Tibial nerve (tissue), 4 donors: ENCODE measurements at regions not wholly inside any gene's neighbourhood (a gene's known extent, or its start where the extent isn't known, plus 50 kb on each side); places are given as distances from the start of the nearest gene placed in this dataset.

Experiments
- DNase-seq, 2 donors: peaks; one replicate each; pipeline ENCODE4 v3.0.0-alpha.2; 2019; ENCODE audit warnings: low spot score in 2 of 2
- H3K27ac ChIP-seq, 4 donors: fragments of 200-600 bp; sonication (generic) in 3 of 4; one replicate each; pipeline ENCODE4 v1.5.1; 2017 to 2019; ENCODE audit warnings: mild to moderate bottlenecking in 1 of 4
- H3K27me3 ChIP-seq, 2 donors: fragments of 200-600 bp; sonication (generic) in 1 of 2; one replicate each; pipeline versions ENCODE4 v1.5.1 to v1.6.0; 2017 to 2019
- H3K36me3 ChIP-seq, 3 donors: fragments of 200-600 bp; sonication (generic); one replicate each; pipeline ENCODE4 v1.5.1; 2018 to 2019
- H3K4me1 ChIP-seq, 4 donors: fragments of 200-600 bp; sonication (generic) in 3 of 4; one replicate each; pipeline ENCODE4 v1.5.1; 2017 to 2019
- H3K4me3 ChIP-seq, 4 donors: fragments of 200-600 bp; sonication (generic) in 3 of 4; one replicate each; pipeline ENCODE4 v1.5.1; 2017 to 2019; ENCODE audit warnings: mild to moderate bottlenecking in 1 of 4, moderate library complexity in 1 of 4
- H3K9me3 ChIP-seq, 4 donors: fragments of 200-600 bp; sonication (generic) in 3 of 4; one replicate each; pipeline ENCODE4 v1.5.1; 2017 to 2019
- EP300 ChIP-seq, 2 donors: sonication (generic); formaldehyde crosslinking; IDR thresholded peaks; one replicate each; pipeline ENCODE4 v1.6.1; 2017; ENCODE audit warnings: antibody characterized with exemption in 2 of 2, mild to moderate bottlenecking in 1 of 2
- POLR2A ChIP-seq, 2 donors: fragments of 450-650 bp; IDR thresholded peaks; one replicate each; pipeline ENCODE4 v1.6.1; 2017; ENCODE audit warnings: antibody characterized with exemption in 2 of 2, mild to moderate bottlenecking in 2 of 2, moderate library complexity in 2 of 2
- WGBS, 2 donors: methylation state at CpG; one replicate each; pipeline ENCODE4 v1.1.5; 2018; 5-methylcytosine and 5-hydroxymethylcytosine counted together
- TF ChIP-seq, protein P1 (sequence below), 5 experiments: fragments of 200-600 bp in 3 of 5; fragments of 450-650 bp in 2 of 5; sonication (generic) in 3 of 5; IDR thresholded peaks; one replicate each; pipeline ENCODE4 v1.5.1; 2016 to 2019; ENCODE audit warnings: antibody characterized with exemption in 5 of 5, mild to moderate bottlenecking in 3 of 5, moderate library complexity in 2 of 5

DNA sequence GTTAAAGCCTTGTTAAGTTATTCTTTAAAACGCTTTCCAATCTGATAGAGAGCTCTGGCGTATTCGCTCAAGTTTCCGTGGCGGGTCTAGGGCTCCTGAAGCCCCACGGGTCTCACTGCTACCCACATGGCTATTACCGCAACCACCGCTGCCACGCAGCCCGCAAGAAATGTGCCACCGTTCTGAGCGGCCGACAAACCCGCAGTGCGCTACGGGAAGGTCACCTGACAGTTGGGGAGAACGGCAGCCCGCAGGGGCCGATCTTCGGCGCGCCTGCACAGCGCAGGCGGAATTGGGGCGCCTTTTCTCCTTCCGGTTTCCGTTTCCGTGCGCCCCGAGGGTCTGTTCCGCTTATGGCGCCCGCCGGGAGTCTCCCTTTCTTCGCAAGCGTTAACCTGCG, 76.6 kb upstream of the SNRPN start:
- Histone ChIP-seq H3K4me1 (no peaks in the 10 kb centered on the region), H3K9me3 (peaks cover 0 to 24% (median 0%) of the 10 kb centered on the region in 4 donors), H3K4me3 (peak overlapping the region in 2 of 4 donors; percentile 12 to 47), H3K27me3 (no peaks in the 10 kb centered on the region), H3K36me3 (no peaks in the 10 kb centered on the region), H3K27ac (no peak overlapping the region)
- TF ChIP-seq EP300 (IDR thresholded peaks at IDR 0.05) (no peak), POLR2A (IDR thresholded peaks at IDR 0.05) (no peak)
- TF ChIP-seq, protein P1, sequence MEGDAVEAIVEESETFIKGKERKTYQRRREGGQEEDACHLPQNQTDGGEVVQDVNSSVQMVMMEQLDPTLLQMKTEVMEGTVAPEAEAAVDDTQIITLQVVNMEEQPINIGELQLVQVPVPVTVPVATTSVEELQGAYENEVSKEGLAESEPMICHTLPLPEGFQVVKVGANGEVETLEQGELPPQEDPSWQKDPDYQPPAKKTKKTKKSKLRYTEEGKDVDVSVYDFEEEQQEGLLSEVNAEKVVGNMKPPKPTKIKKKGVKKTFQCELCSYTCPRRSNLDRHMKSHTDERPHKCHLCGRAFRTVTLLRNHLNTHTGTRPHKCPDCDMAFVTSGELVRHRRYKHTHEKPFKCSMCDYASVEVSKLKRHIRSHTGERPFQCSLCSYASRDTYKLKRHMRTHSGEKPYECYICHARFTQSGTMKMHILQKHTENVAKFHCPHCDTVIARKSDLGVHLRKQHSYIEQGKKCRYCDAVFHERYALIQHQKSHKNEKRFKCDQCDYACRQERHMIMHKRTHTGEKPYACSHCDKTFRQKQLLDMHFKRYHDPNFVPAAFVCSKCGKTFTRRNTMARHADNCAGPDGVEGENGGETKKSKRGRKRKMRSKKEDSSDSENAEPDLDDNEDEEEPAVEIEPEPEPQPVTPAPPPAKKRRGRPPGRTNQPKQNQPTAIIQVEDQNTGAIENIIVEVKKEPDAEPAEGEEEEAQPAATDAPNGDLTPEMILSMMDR (IDR thresholded peaks at IDR 0.05) = no peak
- DNase-seq = no peak
- 28 to 32% methylated on average over 37 of the region's 37 CpGs for WGBS, 2 donors

DNA sequence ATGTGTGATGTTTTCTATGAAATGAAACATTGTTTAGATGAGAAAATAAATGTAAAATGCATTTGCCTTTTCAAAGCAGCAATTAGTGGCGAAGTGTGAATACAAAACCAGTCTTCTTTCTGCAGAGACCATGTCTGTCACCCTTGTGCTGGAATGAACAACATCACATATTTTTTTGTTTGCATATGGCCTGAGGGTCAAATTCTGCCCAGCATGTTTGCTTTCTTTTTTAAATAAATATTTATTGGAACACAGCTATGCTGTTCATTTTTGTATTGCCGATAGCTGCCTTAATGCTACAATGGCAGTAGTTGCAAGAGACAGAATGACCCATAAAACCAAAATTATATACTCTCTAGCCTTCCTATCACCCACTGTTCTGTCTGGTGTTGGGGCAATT, 75.3 kb upstream of the SNRPN start:
- TF ChIP-seq POLR2A (IDR thresholded peaks at IDR 0.05) (no peak), EP300 (IDR thresholded peaks at IDR 0.05) (no peak)
- TF ChIP-seq, protein P1 (IDR thresholded peaks at IDR 0.05) = no peak
- no peaks in the 10 kb centered on the region for H3K36me3 ChIP-seq
- H3K27me3 ChIP-seq = no peaks in the 10 kb centered on the region
- peaks cover 0 to 28% (median 0%) of the 10 kb centered on the region in 4 donors for H3K9me3 ChIP-seq
- no peak overlapping the region for H3K4me3 ChIP-seq
- no peak for DNase-seq
- H3K27ac ChIP-seq = no peak overlapping the region
- WGBS, 2 donors = 39 to 83% methylated on average over 2 of the region's 2 CpGs
- H3K4me1 ChIP-seq = no peaks in the 10 kb centered on the region

DNA sequence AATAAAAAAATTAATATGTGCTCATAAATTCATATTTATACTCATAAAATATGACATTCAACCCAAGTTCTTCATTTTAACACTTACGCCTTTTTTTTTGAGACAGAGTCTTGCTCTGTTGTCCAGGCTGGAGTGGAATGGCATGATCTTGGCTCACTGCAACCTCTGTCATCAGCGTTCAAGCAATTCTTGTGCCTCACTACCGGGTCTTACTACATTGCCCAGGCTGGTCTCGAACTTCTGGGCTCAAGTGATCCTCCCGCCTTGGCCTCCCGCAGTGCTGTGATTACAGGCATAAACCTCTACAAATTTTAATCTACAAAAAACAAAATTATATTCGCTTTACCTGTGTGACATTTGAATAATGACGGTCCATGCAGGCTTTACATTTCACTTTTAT, 74.1 kb upstream of the SNRPN start:
- peaks cover 0 to 28% (median 0%) of the 10 kb centered on the region in 4 donors for H3K9me3 ChIP-seq
- H3K4me1 ChIP-seq = no peaks in the 10 kb centered on the region
- DNase-seq = no peak
- H3K27ac ChIP-seq = no peak overlapping the region
- no peak overlapping the region for H3K4me3 ChIP-seq
- 78 to 82% methylated on average over 8 of the region's 8 CpGs for WGBS, 2 donors
- H3K27me3 ChIP-seq = no peaks in the 10 kb centered on the region
- H3K36me3 ChIP-seq = no peaks in the 10 kb centered on the region
- TF ChIP-seq EP300 (IDR thresholded peaks at IDR 0.05) = no peak
- TF ChIP-seq POLR2A (IDR thresholded peaks at IDR 0.05) = no peak
- TF ChIP-seq, protein P1 (IDR thresholded peaks at IDR 0.05) = no peak

DNA sequence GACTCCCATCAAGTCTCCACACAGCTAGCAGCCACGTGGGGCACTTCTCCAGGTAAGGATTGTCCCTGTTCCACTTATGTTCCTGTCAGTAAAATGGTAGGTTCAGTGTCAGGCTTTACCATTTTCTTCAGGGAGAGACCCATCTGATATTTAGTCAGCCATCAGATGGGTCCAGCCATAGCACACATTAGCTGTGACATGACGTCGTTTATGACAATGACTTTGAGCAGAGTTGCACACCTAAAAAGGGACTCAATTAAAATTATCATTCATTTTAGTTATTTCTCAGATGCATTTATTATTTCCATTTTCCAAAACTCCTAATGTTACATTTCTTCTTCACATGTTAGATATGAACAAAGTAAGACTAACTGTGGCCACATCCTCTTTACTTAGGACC, 68.2 kb upstream of the SNRPN start:
- TF ChIP-seq EP300 (IDR thresholded peaks at IDR 0.05) = no peak

DNA sequence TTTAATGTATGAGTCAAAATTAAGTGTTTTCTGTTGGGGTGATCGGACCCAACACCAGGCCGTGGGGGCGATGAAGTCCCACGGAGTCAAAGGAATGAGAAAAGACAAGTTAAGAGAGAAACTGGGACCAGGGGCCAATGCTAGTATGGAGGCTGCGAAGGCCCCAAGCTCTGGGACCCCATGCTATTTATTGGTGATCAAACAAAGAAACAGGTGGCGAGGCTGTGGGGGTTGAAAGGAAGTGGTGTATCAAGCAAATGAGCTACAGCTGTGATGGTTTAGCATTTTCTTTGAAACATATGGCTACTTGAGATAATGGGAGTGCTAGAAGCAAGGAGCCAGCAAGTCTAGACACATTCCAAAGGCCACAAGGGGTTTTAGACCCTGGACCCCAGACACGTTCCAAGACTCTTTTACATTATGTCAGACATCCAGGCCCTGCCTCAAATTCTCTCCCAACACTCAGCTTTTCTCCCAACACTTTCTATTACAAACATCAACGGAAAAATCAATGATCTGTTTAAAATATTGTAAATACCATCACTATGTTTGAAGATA, 56.0 kb upstream of the SNRPN start:
- Histone ChIP-seq H3K4me1 (no peaks in the 10 kb centered on the region), H3K4me3 (no peak overlapping the region), H3K9me3 (peaks cover 0 to 3% (median 0%) of the 10 kb centered on the region in 4 donors), H3K27me3 (no peaks in the 10 kb centered on the region), H3K36me3 (no peaks in the 10 kb centered on the region), H3K27ac (no peak overlapping the region)
- no peak for DNase-seq
- 58 to 59% methylated on average over 8 of the region's 8 CpGs for WGBS, 2 donors
- TF ChIP-seq POLR2A (IDR thresholded peaks at IDR 0.05) (no peak), EP300 (IDR thresholded peaks at IDR 0.05) (no peak)
- TF ChIP-seq, protein P1 (IDR thresholded peaks at IDR 0.05) = no peak

More for the DNA sequence above, 68.2 kb upstream of the SNRPN start:
- Histone ChIP-seq H3K27me3 (no peaks in the 10 kb centered on the region), H3K4me1 (no peaks in the 10 kb centered on the region), H3K4me3 (no peak overlapping the region), H3K36me3 (no peaks in the 10 kb centered on the region), H3K27ac (no peak overlapping the region), H3K9me3 (peaks cover 0 to 24% (median 0%) of the 10 kb centered on the region in 4 donors)
- 62 to 81% methylated on average over 3 of the region's 3 CpGs for WGBS, 2 donors
- no peak for DNase-seq

- no peaks in the 10 kb centered on the region for H3K36me3 ChIP-seq
- no peaks in the 10 kb centered on the region for H3K27me3 ChIP-seq
- peaks cover 0 to 6% (median 0%) of the 10 kb centered on the region in 4 donors for H3K9me3 ChIP-seq
- H3K4me1 ChIP-seq = no peaks in the 10 kb centered on the region
- no peak for TF ChIP-seq EP300 (IDR thresholded peaks at IDR 0.05)
- TF ChIP-seq, protein P1 (IDR thresholded peaks at IDR 0.05) = no peak
- TF ChIP-seq POLR2A (IDR thresholded peaks at IDR 0.05) = no peak
- DNase-seq = no peak
- no peak overlapping the region for H3K4me3 ChIP-seq
- H3K27ac ChIP-seq = no peak overlapping the region
- 65 to 71% methylated on average over 3 of the region's 3 CpGs for WGBS, 2 donors
Observed at GRCh38 chr15:24899367-24899766, 55.4 kb upstream of the SNRPN start.
